ENCODE measurements at regions not wholly inside any gene's neighbourhood (a gene's known extent, or its start where the extent isn't known, plus 50 kb on each side); places are given as distances from the start of the nearest gene placed in this dataset.

DNA sequence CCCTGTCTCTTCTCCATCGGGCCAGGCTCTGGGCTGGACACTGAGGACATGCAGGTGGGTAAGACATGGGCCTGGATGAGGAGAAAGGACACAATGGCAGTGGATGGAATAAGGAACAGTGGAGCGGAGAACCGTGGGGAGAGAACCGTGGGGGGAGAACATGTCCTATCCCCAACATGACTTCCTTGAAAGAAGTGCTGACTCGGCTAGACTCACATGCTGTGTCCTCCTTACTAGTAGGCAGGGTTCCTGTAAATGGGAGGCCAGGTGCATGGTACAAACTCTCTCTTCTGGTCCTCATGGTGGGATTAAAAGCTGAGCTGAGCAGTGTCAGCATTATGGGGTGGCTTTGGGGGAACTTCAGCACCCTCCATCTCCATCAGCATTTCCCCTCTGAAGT lies 137.4 kb upstream of the CSF3R start:
- no peak for ATAC-seq
- intact Hi-C loops (cut with DNase I), result no loop called here
- H3K27me3 ChIP-seq, result peaks cover 0 to 25% (median 22%) of the 10 kb centered on the region in 7 donors

GRCh38 chr1:36614991-36615390 lies 132.3 kb upstream of the CSF3R start:
- Histone ChIP-seq H3K9me3 (no peaks in the 10 kb centered on the region), H3K27ac (no peak overlapping the region), H3K27me3 (peaks cover 0 to 43% (median 23%) of the 10 kb centered on the region in 7 donors), H3K4me3 (no peak overlapping the region), H3K36me3 (no peaks in the 10 kb centered on the region), H3K4me1 (no peaks in the 10 kb centered on the region)
- intact Hi-C loops (cut with DNase I), result no loop called here
- 70 to 72% methylated on average over 6 of the region's 6 CpGs for WGBS, 2 donors
- TF ChIP-seq, protein P1, sequence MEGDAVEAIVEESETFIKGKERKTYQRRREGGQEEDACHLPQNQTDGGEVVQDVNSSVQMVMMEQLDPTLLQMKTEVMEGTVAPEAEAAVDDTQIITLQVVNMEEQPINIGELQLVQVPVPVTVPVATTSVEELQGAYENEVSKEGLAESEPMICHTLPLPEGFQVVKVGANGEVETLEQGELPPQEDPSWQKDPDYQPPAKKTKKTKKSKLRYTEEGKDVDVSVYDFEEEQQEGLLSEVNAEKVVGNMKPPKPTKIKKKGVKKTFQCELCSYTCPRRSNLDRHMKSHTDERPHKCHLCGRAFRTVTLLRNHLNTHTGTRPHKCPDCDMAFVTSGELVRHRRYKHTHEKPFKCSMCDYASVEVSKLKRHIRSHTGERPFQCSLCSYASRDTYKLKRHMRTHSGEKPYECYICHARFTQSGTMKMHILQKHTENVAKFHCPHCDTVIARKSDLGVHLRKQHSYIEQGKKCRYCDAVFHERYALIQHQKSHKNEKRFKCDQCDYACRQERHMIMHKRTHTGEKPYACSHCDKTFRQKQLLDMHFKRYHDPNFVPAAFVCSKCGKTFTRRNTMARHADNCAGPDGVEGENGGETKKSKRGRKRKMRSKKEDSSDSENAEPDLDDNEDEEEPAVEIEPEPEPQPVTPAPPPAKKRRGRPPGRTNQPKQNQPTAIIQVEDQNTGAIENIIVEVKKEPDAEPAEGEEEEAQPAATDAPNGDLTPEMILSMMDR (IDR thresholded peaks at IDR 0.05), result no peak
- no peak for ATAC-seq
- DNase-seq, result no peak

More for the DNA sequence above, 137.4 kb upstream of the CSF3R start:
- Histone ChIP-seq H3K36me3 (no peaks in the 10 kb centered on the region), H3K4me3 (no peak overlapping the region), H3K4me1 (no peaks in the 10 kb centered on the region), H3K9me3 (peaks cover 0 to 9% (median 0%) of the 10 kb centered on the region in 11 donors), H3K27ac (no peak overlapping the region)
- TF ChIP-seq, protein P1 (IDR thresholded peaks at IDR 0.05), result no peak
- WGBS, 2 donors, result 85 to 90% methylated on average over 5 of the region's 5 CpGs
- no peak for DNase-seq

DNA sequence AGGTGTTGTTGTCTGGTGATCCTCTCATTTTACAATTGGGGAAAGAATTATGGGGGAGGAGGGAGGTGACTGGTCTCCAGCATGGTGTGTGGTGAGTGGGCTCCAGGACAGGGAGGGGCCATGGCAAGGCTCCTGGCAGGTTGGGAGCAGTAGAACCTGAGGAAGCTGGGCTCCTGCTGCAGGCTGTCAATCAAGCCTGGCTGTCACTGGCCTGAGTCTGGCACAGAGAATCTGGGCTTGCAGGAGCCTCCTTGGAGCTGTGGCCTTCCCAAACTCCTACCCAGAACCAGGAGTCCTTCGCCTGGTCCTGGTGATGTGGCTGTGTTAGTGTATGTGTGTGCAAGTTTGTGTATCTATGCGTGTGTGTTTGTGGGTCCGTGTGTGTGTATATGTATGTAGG lies 131.9 kb upstream of the CSF3R start:
- Histone ChIP-seq H3K27me3 (peaks cover 0 to 48% (median 25%) of the 10 kb centered on the region in 7 donors), H3K4me3 (no peak overlapping the region), H3K36me3 (no peaks in the 10 kb centered on the region), H3K4me1 (no peaks in the 10 kb centered on the region), H3K27ac (no peak overlapping the region), H3K9me3 (no peaks in the 10 kb centered on the region)
- WGBS, 2 donors, result 84 to 90% methylated on average over 3 of the region's 3 CpGs
- TF ChIP-seq, protein P1 (IDR thresholded peaks at IDR 0.05), result no peak
- intact Hi-C loops (cut with DNase I), result no loop called here
- ATAC-seq (no peak), DNase-seq (no peak)

DNA sequence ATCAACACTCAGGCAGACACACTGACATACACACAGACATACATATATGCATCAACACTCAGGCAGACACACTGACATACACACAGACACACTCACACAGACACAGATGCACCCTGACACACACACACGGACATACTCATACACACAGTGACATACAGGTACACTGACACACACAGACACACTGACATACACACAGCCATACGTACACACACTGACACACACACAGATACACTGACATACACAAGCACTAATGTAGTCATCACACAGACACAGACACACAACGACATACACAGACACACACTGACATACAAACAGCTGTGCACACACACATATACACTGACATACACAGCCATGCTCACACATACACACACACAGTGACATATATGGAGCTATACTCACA lies 131.0 kb upstream of the CSF3R start:
- Histone ChIP-seq H3K4me1 (no peaks in the 10 kb centered on the region), H3K27ac (no peak overlapping the region), H3K36me3 (no peaks in the 10 kb centered on the region), H3K9me3 (no peaks in the 10 kb centered on the region), H3K4me3 (no peak overlapping the region), H3K27me3 (peaks cover 0 to 52% (median 32%) of the 10 kb centered on the region in 7 donors)
- TF ChIP-seq, protein P1 (IDR thresholded peaks at IDR 0.05), result no peak
- DNase-seq, result no peak
- WGBS, 2 donors, result 74 to 84% methylated on average over 3 of the region's 3 CpGs
- intact Hi-C loops (cut with DNase I), result no loop called here
- no peak for ATAC-seq
